ENCODE measurements at regions not wholly inside any gene's neighbourhood (a gene's known extent, or its start where the extent isn't known, plus 50 kb on each side); places are given as distances from the start of the nearest gene placed in this dataset.

DNA sequence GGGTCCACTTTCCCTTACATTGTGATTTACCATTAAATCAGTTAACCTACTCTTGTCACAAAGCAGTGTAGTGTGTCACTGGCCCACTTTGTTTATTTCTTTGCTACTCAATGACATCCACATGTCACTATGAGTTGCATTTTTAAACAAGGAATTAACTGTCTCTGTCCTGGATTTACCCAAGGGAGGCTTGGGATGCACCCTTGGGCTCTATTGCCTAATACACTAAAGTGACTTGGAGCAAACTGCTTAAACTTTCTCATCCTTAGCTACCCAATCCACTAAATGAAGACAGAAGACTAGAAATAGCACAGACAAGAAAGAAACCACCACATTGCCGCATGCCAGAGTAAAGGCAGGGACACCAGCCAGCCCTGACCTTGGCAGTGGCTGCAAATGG is 136.2 kb upstream of the TIAM1 start:
- no TSS peak for BruUV-seq (replicated peaks)
- Histone ChIP-seq H3K9me3 (peaks cover 9% of the 10 kb centered on the region; the same call in 1 of the 2 replicates), H3K27me3 (replicated peaks; ENCODE audit: control insufficient read depth, insufficient read depth, low read length) (no peaks in the 10 kb centered on the region), H3K36me3 (ENCODE audit: control insufficient read depth, insufficient read depth, low read length) (no peaks in the 10 kb centered on the region), H3K4me1 (no peaks in the 10 kb centered on the region), H3K4me3 (ENCODE audit: low read depth, low read length) (no peak overlapping the region)
- no peaks in the 10 kb centered on the region for H3K27me3 Mint-ChIP-seq (ENCODE audit: insufficient read depth, unreplicated experiment)
- ChIA-PET CTCF (no interaction called here), POLR2A (no interaction called here)
- no peaks in the 10 kb centered on the region for H3K4me1 Mint-ChIP-seq (ENCODE audit: low read depth, unreplicated experiment)
- H3K36me3 Mint-ChIP-seq (ENCODE audit: insufficient read depth, unreplicated experiment) = no peaks in the 10 kb centered on the region
- peaks cover 20% of the 10 kb centered on the region for H3K9me3 Mint-ChIP-seq (ENCODE audit: unreplicated experiment)
- intact Hi-C loops (cut with micrococcal nuclease; ENCODE audit: unreplicated experiment) = no loop called here
- no peak overlapping the region for H3K27ac Mint-ChIP-seq (ENCODE audit: unreplicated experiment)
- no peak overlapping the region for H3K4me3 Mint-ChIP-seq (ENCODE audit: unreplicated experiment)
- TF ChIP-seq CTCF (IDR thresholded peaks at IDR 0.05; ENCODE audit: insufficient read depth in 1 of 2, low read depth in 1 of 2, low read length in 1 of 2, severe bottlenecking in 1 of 2, unreplicated experiment in 1 of 2) = no peak
- DNase-seq = no peak

- Mint-ChIP-seq H3K4me3 (ENCODE audit: unreplicated experiment) (no peak overlapping the region), H3K36me3 (ENCODE audit: insufficient read depth, unreplicated experiment) (no peaks in the 10 kb centered on the region), H3K27ac (ENCODE audit: unreplicated experiment) (no peak overlapping the region), H3K27me3 (ENCODE audit: insufficient read depth, unreplicated experiment) (no peaks in the 10 kb centered on the region), H3K9me3 (ENCODE audit: unreplicated experiment) (peaks cover 16% of the 10 kb centered on the region), H3K4me1 (ENCODE audit: low read depth, unreplicated experiment) (no peaks in the 10 kb centered on the region)
- TF ChIP-seq CTCF (IDR thresholded peaks at IDR 0.05; ENCODE audit: insufficient read depth in 1 of 2, low read depth in 1 of 2, low read length in 1 of 2, severe bottlenecking in 1 of 2, unreplicated experiment in 1 of 2) = no peak
- Histone ChIP-seq H3K9me3 (peaks cover 9% of the 10 kb centered on the region; the same call in 1 of the 2 replicates), H3K27me3 (replicated peaks; ENCODE audit: control insufficient read depth, insufficient read depth, low read length) (no peaks in the 10 kb centered on the region), H3K4me3 (ENCODE audit: low read depth, low read length) (no peak overlapping the region), H3K4me1 (no peaks in the 10 kb centered on the region), H3K36me3 (ENCODE audit: control insufficient read depth, insufficient read depth, low read length) (no peaks in the 10 kb centered on the region)
- BruUV-seq (replicated peaks) = no TSS peak
- no peak for DNase-seq
- CTCF ChIA-PET = no interaction called here
- POLR2A ChIA-PET = no interaction called here
- intact Hi-C loops (cut with micrococcal nuclease; ENCODE audit: unreplicated experiment) = no loop called here
These were observed 135.7 kb upstream of the TIAM1 start for GRCh38 chr21:31479714-31480113.

DNA sequence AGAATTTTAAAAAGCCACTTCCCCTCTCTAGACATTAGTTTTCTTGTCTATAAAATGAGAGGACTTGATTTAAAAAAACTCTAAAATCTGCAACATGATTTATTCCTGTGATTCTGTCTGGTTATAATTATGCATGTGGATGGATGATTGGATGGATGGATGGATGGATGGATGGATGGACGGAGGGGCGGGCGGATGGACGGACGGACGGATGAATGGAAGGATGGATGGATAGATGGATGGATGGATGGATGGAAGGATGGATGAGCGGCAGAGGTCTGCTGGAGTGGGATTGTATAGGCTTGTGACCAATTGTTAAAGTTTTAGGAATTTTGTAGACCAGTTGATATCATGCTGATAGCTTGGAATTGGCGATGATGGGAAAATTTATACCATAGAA is 135.2 kb upstream of the TIAM1 start:
- H3K36me3 Mint-ChIP-seq (ENCODE audit: insufficient read depth, unreplicated experiment) = no peaks in the 10 kb centered on the region
- no TSS peak for BruUV-seq (replicated peaks)
- Histone ChIP-seq H3K9me3 (peaks cover 9% of the 10 kb centered on the region; the same call in 1 of the 2 replicates), H3K4me3 (ENCODE audit: low read depth, low read length) (no peak overlapping the region), H3K4me1 (no peaks in the 10 kb centered on the region), H3K27me3 (replicated peaks; ENCODE audit: control insufficient read depth, insufficient read depth, low read length) (no peaks in the 10 kb centered on the region), H3K36me3 (ENCODE audit: control insufficient read depth, insufficient read depth, low read length) (no peaks in the 10 kb centered on the region)
- H3K9me3 Mint-ChIP-seq (ENCODE audit: unreplicated experiment) = peaks cover 11% of the 10 kb centered on the region
- H3K4me3 Mint-ChIP-seq (ENCODE audit: unreplicated experiment) = no peak overlapping the region
- no peak for TF ChIP-seq CTCF (IDR thresholded peaks at IDR 0.05; ENCODE audit: insufficient read depth in 1 of 2, low read depth in 1 of 2, low read length in 1 of 2, severe bottlenecking in 1 of 2, unreplicated experiment in 1 of 2)
- no peaks in the 10 kb centered on the region for H3K27me3 Mint-ChIP-seq (ENCODE audit: insufficient read depth, unreplicated experiment)
- intact Hi-C loops (cut with micrococcal nuclease; ENCODE audit: unreplicated experiment) = no loop called here
- no peak for DNase-seq
- H3K27ac Mint-ChIP-seq (ENCODE audit: unreplicated experiment) = no peak overlapping the region
- POLR2A ChIA-PET = no interaction called here
- no peaks in the 10 kb centered on the region for H3K4me1 Mint-ChIP-seq (ENCODE audit: low read depth, unreplicated experiment)
- CTCF ChIA-PET = no interaction called here

All from Caco-2 (cell line).